HCT116 (cell line): ENCODE measurements at regions not wholly inside any gene's neighbourhood (a gene's known extent, or its start where the extent isn't known, plus 50 kb on each side); places are given as distances from the start of the nearest gene placed in this dataset.

Experiments
- ATAC-seq: fragments of 200-7000 bp; cut with Tn5 transposase; 2 replicates; pipeline ENCODE4 v1.9.1; 2020; ENCODE audit warnings: mild to moderate bottlenecking, moderate library complexity
- BruUV-seq: library from RNA; stranded (reverse); fragments of 400-500 nt; replicated peaks from 2 replicates; lab custom pipeline; 2021; lab: Mats Ljungman, UMichigan
- CTCF ChIA-PET: fragments of 300-600 bp; sonication (Branson Sonifier 250); formaldehyde crosslinking; loops from one replicate; lab custom pipeline; 2021; ENCODE audit warnings: antibody characterized with exemption; lab: Charles Lee
- POLR2A ChIA-PET: fragments of 300-600, 350-600 bp; sonication (Branson Sonifier 250); formaldehyde crosslinking; loops from one replicate; lab custom pipeline; 2021; ENCODE audit warnings: antibody characterized with exemption; lab: Charles Lee
- RAD21 ChIA-PET, 2 experiments: fragments of 300-600 bp; sonication (Branson Sonifier 250); formaldehyde crosslinking; loops; one replicate each; lab custom pipeline; 2023; ENCODE audit warnings: low total read pairs in 2 of 2; ENCODE audit not compliant: uncharacterized antibody in 2 of 2, unreplicated experiment in 2 of 2, low non-redundant PET in 1 of 2; lab: Charles Lee
- DNase-seq: peaks from one replicate; pipeline ENCODE4 v3.0.0-alpha.2; 2010; ENCODE audit warnings: low read depth, low spot score
- H2AFZ ChIP-seq: fragments of 200-600 bp; shearing (Covaris generic), sonication (generic); 2 replicates; pipeline ENCODE4 v1.6.1; 2017; ENCODE audit warnings: low read depth, mixed run types, mixed read lengths, antibody characterized with exemption, low read length; ENCODE audit not compliant: poor library complexity, severe bottlenecking
- H3K27ac ChIP-seq: 2 replicates; pipeline ENCODE4 v1.5.1; 2012; ENCODE audit warnings: low read depth, low read length
- H3K27me3 ChIP-seq: fragments of 200-600 bp; sonication (generic); 2 replicates; pipeline ENCODE4 v1.6.1; 2016; ENCODE audit warnings: mixed run types, low read length, mixed read lengths; ENCODE audit not compliant: insufficient read depth
- H3K36me3 ChIP-seq, 2 experiments: fragments of 200-500 bp in 1 of 2; fragments of 200-600 bp in 1 of 2; sonication (Bioruptor generic) in 1 of 2; sonication (generic) in 1 of 2; 2 replicates each; pipeline versions ENCODE4 v1.5.1 to v1.6.1; 2014 to 2016; ENCODE audit warnings: low read length in 2 of 2, inconsistent platforms in 1 of 2, mixed read lengths in 1 of 2, mixed run types in 1 of 2; ENCODE audit not compliant: insufficient read depth in 2 of 2, control insufficient read depth in 1 of 2
- H3K4me1 ChIP-seq, 2 experiments: fragments of 200-600 bp in 1 of 2; sonication (generic) in 1 of 2; 2 replicates each; pipeline versions ENCODE4 v1.5.1 to v1.6.1; 2012 to 2017; ENCODE audit warnings: low read length in 2 of 2, inconsistent platforms in 1 of 2, mild to moderate bottlenecking in 1 of 2, mixed read lengths in 1 of 2, mixed run types in 1 of 2, moderate library complexity in 1 of 2; ENCODE audit not compliant: insufficient read depth in 2 of 2, control insufficient read depth in 1 of 2
- H3K4me2 ChIP-seq: fragments of 200-600 bp; sonication (generic); 2 replicates; pipeline ENCODE4 v1.6.1; 2017; ENCODE audit warnings: mixed run types, low read length, mixed read lengths
- H3K4me3 ChIP-seq, 2 experiments: fragments of 200-600 bp in 1 of 2; sonication (generic) in 1 of 2; replicated peaks in 1 of 2; 2 replicates each; pipeline ENCODE4 v1.5.1; 2011 to 2016; ENCODE audit warnings: low read length in 2 of 2, control low read depth in 1 of 2, low read depth in 1 of 2, mild to moderate bottlenecking in 1 of 2, mixed read lengths in 1 of 2, mixed run types in 1 of 2
- H3K79me2 ChIP-seq: fragments of 200-600 bp; sonication (generic); 2 replicates; pipeline ENCODE4 v1.6.1; 2017; ENCODE audit warnings: mild to moderate bottlenecking, mixed run types, low read length, moderate library complexity, mixed read lengths; ENCODE audit not compliant: insufficient read depth
- H3K9ac ChIP-seq: fragments of 200-600 bp; sonication (generic); 2 replicates; pipeline ENCODE4 v1.6.1; 2016; ENCODE audit warnings: low read length, mixed read lengths
- H3K9me2 ChIP-seq: fragments of 200-600 bp; sonication (generic), shearing (Covaris generic); 2 replicates; pipeline ENCODE4 v1.6.1; 2017; ENCODE audit warnings: mixed run types, mild to moderate bottlenecking, moderate library complexity; ENCODE audit not compliant: insufficient read depth
- H3K9me3 ChIP-seq, 2 experiments: fragments of 200-500 bp in 1 of 2; fragments of 200-600 bp in 1 of 2; sonication (Bioruptor generic) in 1 of 2; sonication (generic) in 1 of 2; 2 replicates each; pipeline ENCODE4 v1.6.1; 2014 to 2017; ENCODE audit warnings: low read length in 2 of 2, mixed read lengths in 2 of 2, inconsistent platforms in 1 of 2, low read depth in 1 of 2, mild to moderate bottlenecking in 1 of 2, mixed run types in 1 of 2, moderate library complexity in 1 of 2; ENCODE audit not compliant: control insufficient read depth in 1 of 2, insufficient read depth in 1 of 2
- H4K20me1 ChIP-seq: fragments of 200-600 bp; sonication (generic), shearing (Covaris generic); 2 replicates; pipeline ENCODE4 v1.6.1; 2017; ENCODE audit warnings: mixed run types, mild to moderate bottlenecking, moderate library complexity; ENCODE audit not compliant: insufficient read depth
- ATF3 ChIP-seq: IDR thresholded peaks from 2 replicates; pipeline ENCODE4 v1.6.1; 2012
- CBX3 ChIP-seq: IDR thresholded peaks from 2 replicates; pipeline ENCODE4 v1.6.1; 2012; ENCODE audit warnings: low read depth
- EGR1 ChIP-seq: IDR thresholded peaks from 2 replicates; pipeline ENCODE4 v1.6.1; 2012; ENCODE audit warnings: low read depth
- ELF1 ChIP-seq: IDR thresholded peaks from 2 replicates; pipeline ENCODE4 v1.6.1; 2012; ENCODE audit warnings: low read depth, borderline replicate concordance
- EZH2 ChIP-seq: fragments of 200-600 bp; sonication (generic); IDR thresholded peaks from 2 replicates; pipeline ENCODE4 v1.6.1; 2017; ENCODE audit warnings: antibody characterized with exemption, mixed run types
- EZH2phosphoT487 ChIP-seq: fragments of 200-600 bp; IDR thresholded peaks from 2 replicates; pipeline ENCODE4 v1.6.1; 2018; ENCODE audit warnings: antibody characterized with exemption, borderline replicate concordance
- FOSL1 ChIP-seq: IDR thresholded peaks from 2 replicates; pipeline ENCODE4 v1.6.1; 2012; ENCODE audit warnings: low read depth
- MAX ChIP-seq: IDR thresholded peaks from 2 replicates; pipeline ENCODE4 v1.6.1; 2012
- POLR2A ChIP-seq: IDR thresholded peaks from 2 replicates; pipeline ENCODE4 v1.7.0; 2011; ENCODE audit warnings: borderline replicate concordance; ENCODE audit not compliant: insufficient read depth, insufficient read length; ENCODE audit errors: extremely low read depth
- RAD21 ChIP-seq: IDR thresholded peaks from 2 replicates; pipeline ENCODE4 v1.6.1; 2012; ENCODE audit warnings: low read depth, mild to moderate bottlenecking
- REST ChIP-seq: IDR thresholded peaks from 2 replicates; pipeline ENCODE4 v1.6.1; 2012; ENCODE audit warnings: low read depth
- SP1 ChIP-seq: IDR thresholded peaks from 2 replicates; pipeline ENCODE4 v1.6.1; 2012; ENCODE audit warnings: low read depth
- SRF ChIP-seq: IDR thresholded peaks from 2 replicates; pipeline ENCODE4 v1.6.1; 2012; ENCODE audit warnings: low read depth
- YY1 ChIP-seq: IDR thresholded peaks from 2 replicates; pipeline ENCODE4 v1.6.1; 2011; ENCODE audit warnings: low read length, low read depth, moderate library complexity, mild to moderate bottlenecking; ENCODE audit not compliant: insufficient replicate concordance; ENCODE audit errors: extremely low read depth
- ZBTB33 ChIP-seq: IDR thresholded peaks from 2 replicates; pipeline ENCODE4 v1.6.1; 2011; ENCODE audit warnings: mild to moderate bottlenecking, low read length, moderate library complexity; ENCODE audit not compliant: insufficient replicate concordance; ENCODE audit errors: extremely low read depth
- ZFX ChIP-seq: fragments of 450-650 bp; IDR thresholded peaks from 2 replicates; pipeline ENCODE4 v1.6.1; 2017
- ZNF274 ChIP-seq: fragments of 200-500 bp; sonication (Bioruptor generic); IDR thresholded peaks from 2 replicates; pipeline ENCODE4 v1.6.1; 2014; ENCODE audit warnings: mild to moderate bottlenecking, low read depth, low read length, inconsistent platforms
- intact Hi-C: fragments of 100-400 bp; cut with micrococcal nuclease; formaldehyde crosslinking; loops from 2 replicates; pipeline ENCODE4 v1.10.0; 2022

GRCh38 chr17:71313866-71314265, 807.0 kb upstream of the SOX9 start:
- H3K4me2 ChIP-seq, result no peak overlapping the region
- ChIA-PET CTCF (no interaction called here), POLR2A (no interaction called here), RAD21 (no interaction called here)
- H2AFZ ChIP-seq, result no peak overlapping the region
- no peak overlapping the region for H3K9ac ChIP-seq
- no peaks in the 10 kb centered on the region for H3K27me3 ChIP-seq
- intact Hi-C loops, result no loop called here
- no peaks in the 10 kb centered on the region for H3K9me3 ChIP-seq
- TF ChIP-seq MAX (no peak), YY1 (no peak), RAD21 (no peak), POLR2A (no peak), EZH2phosphoT487 (no peak), ZFX (no peak), EZH2 (no peak), ATF3 (no peak)
- no peaks in the 10 kb centered on the region for H3K79me2 ChIP-seq
- no peaks in the 10 kb centered on the region for H3K4me1 ChIP-seq
- no peaks in the 10 kb centered on the region for H4K20me1 ChIP-seq
- no peaks in the 10 kb centered on the region for H3K9me2 ChIP-seq
- no peak overlapping the region for H3K27ac ChIP-seq
- no peak overlapping the region for H3K4me3 ChIP-seq
- no peaks in the 10 kb centered on the region for H3K36me3 ChIP-seq
- BruUV-seq, result no TSS peak
- DNase-seq, result no peak
- no peak for ATAC-seq

- Histone ChIP-seq H3K4me2 (no peak overlapping the region), H4K20me1 (no peaks in the 10 kb centered on the region), H3K36me3 (no peaks in the 10 kb centered on the region), H3K4me1 (no peaks in the 10 kb centered on the region), H3K79me2 (no peaks in the 10 kb centered on the region), H3K27me3 (no peaks in the 10 kb centered on the region), H3K4me3 (no peak overlapping the region), H3K9me2 (no peaks in the 10 kb centered on the region), H2AFZ (no peak overlapping the region), H3K27ac (no peak overlapping the region), H3K9ac (no peak overlapping the region), H3K9me3 (no peaks in the 10 kb centered on the region)
- no TSS peak for BruUV-seq
- POLR2A ChIA-PET, result no interaction called here
- CTCF ChIA-PET, result no interaction called here
- no peak for DNase-seq
- RAD21 ChIA-PET, result no interaction called here
- intact Hi-C loops, result no loop called here
- no peak for ATAC-seq
- TF ChIP-seq SRF (no peak), EZH2phosphoT487 (no peak), ELF1 (no peak), ZFX (no peak), ZBTB33 (no peak), FOSL1 (no peak), ZNF274 (no peak), SP1 (no peak), REST (no peak), CBX3 (no peak), ATF3 (no peak), EGR1 (no peak)
Measured at GRCh38 chr17:71315568-71315967, 805.3 kb upstream of the SOX9 start.
